Spleen (tissue), 11 donors: ENCODE measurements at regions not wholly inside any gene's neighbourhood (a gene's known extent, or its start where the extent isn't known, plus 50 kb on each side); places are given as distances from the start of the nearest gene placed in this dataset.

Experiments used
- DNase-seq: peaks from one replicate; pipeline ENCODE4 v3.0.0-alpha.2; 2020
- H3K27ac ChIP-seq, 8 donors: fragments of 200-600 bp; sonication (generic) in 7 of 8; 1 replicate in 4 of 8; 2 replicates in 4 of 8; pipeline versions ENCODE4 v1.5.0 to v1.8.0; 2016 to 2021; ENCODE audit warnings: inconsistent platforms in 4 of 8, mild to moderate bottlenecking in 4 of 8, moderate library complexity in 1 of 8
- H3K27me3 ChIP-seq, 7 donors: fragments of 200-600 bp; sonication (generic) in 6 of 7; replicated peaks in 1 of 7; 1 replicate in 4 of 7; 2 replicates in 3 of 7; pipeline versions ENCODE4 v1.5.0 to v1.8.0; 2016 to 2021; ENCODE audit warnings: inconsistent platforms in 3 of 7, mild to moderate bottlenecking in 1 of 7
- H3K36me3 ChIP-seq, 6 donors: fragments of 200-600 bp; sonication (generic) in 5 of 6; 1 replicate in 4 of 6; 2 replicates in 2 of 6; pipeline versions ENCODE4 v1.5.0 to v1.8.0; 2016 to 2021; ENCODE audit warnings: inconsistent platforms in 2 of 6
- H3K4me1 ChIP-seq, 6 donors: fragments of 200-600 bp; sonication (generic) in 5 of 6; 1 replicate in 3 of 6; 2 replicates in 3 of 6; pipeline versions ENCODE4 v1.5.0 to v1.8.0; 2016 to 2021; ENCODE audit warnings: inconsistent platforms in 3 of 6
- H3K4me3 ChIP-seq, 8 donors: fragments of 200-600 bp; sonication (generic) in 7 of 8; 1 replicate in 4 of 8; 2 replicates in 4 of 8; pipeline versions ENCODE4 v1.5.0 to v1.8.0; 2016 to 2021; ENCODE audit warnings: inconsistent platforms in 4 of 8, mild to moderate bottlenecking in 4 of 8, moderate library complexity in 2 of 8
- H3K9me3 ChIP-seq, 8 donors: fragments of 200-600 bp; sonication (generic) in 7 of 8; 1 replicate in 4 of 8; 2 replicates in 4 of 8; pipeline versions ENCODE4 v1.5.0 to v1.8.0; 2016 to 2021; ENCODE audit warnings: inconsistent platforms in 4 of 8
- POLR2A ChIP-seq, 3 donors: fragments of 450-650 bp; IDR thresholded peaks; one replicate each; pipeline ENCODE4 v1.5.1; 2017; ENCODE audit warnings: antibody characterized with exemption in 3 of 3, mild to moderate bottlenecking in 1 of 3
- POLR2AphosphoS5 ChIP-seq, 3 donors: sonication (generic); formaldehyde crosslinking; IDR thresholded peaks; one replicate each; pipeline ENCODE4 v1.5.1; 2017; ENCODE audit warnings: antibody characterized with exemption in 3 of 3
- WGBS, 5 donors: extraction: QIAGEN DNeasy Blood & Tissue Kit in 3 of 5; methylation state at CpG; one replicate each; pipeline versions ENCODE4 v1.1.5 to v1.1.7; 2013 to 2018; 5-methylcytosine and 5-hydroxymethylcytosine counted together
- intact Hi-C: fragments of 100-400 bp; cut with DNase I; formaldehyde crosslinking; loops from one replicate; pipeline ENCODE4 v1.15.0; 2023; ENCODE audit warnings: low total_unique reads
- TF ChIP-seq, protein P1 (sequence below), 11 experiments: fragments of 200-600 bp in 7 of 11; fragments of 450-650 bp in 4 of 11; sonication (generic) in 4 of 11; IDR thresholded peaks in 8 of 11; conservative IDR thresholded peaks in 3 of 11; 1 replicate in 7 of 11; 2 replicates in 4 of 11; pipeline versions ENCODE4 v1.4.0 to v1.8.0; 2016 to 2021; ENCODE audit warnings: antibody characterized with exemption in 11 of 11, inconsistent platforms in 4 of 11, mild to moderate bottlenecking in 1 of 11
- donor health status: healthy with polysubstance abuse.
- donor health status: DM: no; HTN: no; CAD: no; lungs with moderate emphysema.
- donor health status: DM: no; HTN: no; CAD: no.
- donor health status: Bipolar disorder and iron deficiency.
- donor health status: healthy.
- donor health status: DM: no; HTN: no; CAD: no.
- donor health status: DM: yes; HTN: yes; CAD: no.

GRCh38 chr2:111618978-111619902, 264.8 kb downstream of the ANAPC1 start:
- TF ChIP-seq POLR2AphosphoS5 (IDR thresholded peaks at IDR 0.05), result peak in 1 of 3 donors; percentile 37
- TF ChIP-seq, protein P1, sequence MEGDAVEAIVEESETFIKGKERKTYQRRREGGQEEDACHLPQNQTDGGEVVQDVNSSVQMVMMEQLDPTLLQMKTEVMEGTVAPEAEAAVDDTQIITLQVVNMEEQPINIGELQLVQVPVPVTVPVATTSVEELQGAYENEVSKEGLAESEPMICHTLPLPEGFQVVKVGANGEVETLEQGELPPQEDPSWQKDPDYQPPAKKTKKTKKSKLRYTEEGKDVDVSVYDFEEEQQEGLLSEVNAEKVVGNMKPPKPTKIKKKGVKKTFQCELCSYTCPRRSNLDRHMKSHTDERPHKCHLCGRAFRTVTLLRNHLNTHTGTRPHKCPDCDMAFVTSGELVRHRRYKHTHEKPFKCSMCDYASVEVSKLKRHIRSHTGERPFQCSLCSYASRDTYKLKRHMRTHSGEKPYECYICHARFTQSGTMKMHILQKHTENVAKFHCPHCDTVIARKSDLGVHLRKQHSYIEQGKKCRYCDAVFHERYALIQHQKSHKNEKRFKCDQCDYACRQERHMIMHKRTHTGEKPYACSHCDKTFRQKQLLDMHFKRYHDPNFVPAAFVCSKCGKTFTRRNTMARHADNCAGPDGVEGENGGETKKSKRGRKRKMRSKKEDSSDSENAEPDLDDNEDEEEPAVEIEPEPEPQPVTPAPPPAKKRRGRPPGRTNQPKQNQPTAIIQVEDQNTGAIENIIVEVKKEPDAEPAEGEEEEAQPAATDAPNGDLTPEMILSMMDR (IDR thresholded peaks at IDR 0.05 in 8 of 11, conservative IDR thresholded peaks at IDR 0.05 in 3 of 11), result no peak
- Histone ChIP-seq H3K4me1 (peaks cover 0 to 44% (median 10%) of the 10 kb centered on the region in 6 donors), H3K9me3 (no peaks in the 10 kb centered on the region), H3K27me3 (no peaks in the 10 kb centered on the region), H3K36me3 (no peaks in the 10 kb centered on the region), H3K4me3 (peak overlapping the region in 1 of 8 donors; percentile 36), H3K27ac (peak overlapping the region in 7 of 8 donors; percentile 57 to 88 (median 81))
- DNase-seq, result no peak
- intact Hi-C loops, result no loop called here
- 71 to 81% (median 75%) methylated on average over 11 of the region's 11 CpGs for WGBS, 5 donors

DNA sequence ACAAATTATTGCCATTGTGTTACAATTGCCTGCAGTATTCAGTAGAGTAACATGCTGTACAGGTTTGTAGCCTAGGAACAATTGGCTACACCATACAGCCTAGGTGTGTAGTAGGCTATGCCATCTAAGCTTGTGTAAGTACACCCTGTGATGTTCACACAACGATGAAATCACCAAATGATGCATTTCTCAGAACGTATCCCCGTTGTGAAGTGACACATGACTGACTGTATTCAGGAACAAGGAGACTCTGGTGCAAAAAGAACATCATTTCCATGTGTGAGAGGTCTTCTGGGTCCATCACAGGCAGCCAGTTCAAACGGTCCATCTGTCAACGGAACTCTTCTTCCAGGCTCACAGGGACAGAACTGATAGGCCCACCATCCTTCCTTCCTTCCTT, 263.7 kb downstream of the ANAPC1 start:
- no peak overlapping the region for H3K4me3 ChIP-seq
- intact Hi-C loops, result no loop called here
- no peaks in the 10 kb centered on the region for H3K27me3 ChIP-seq
- DNase-seq, result no peak
- 73 to 87% (median 85%) methylated on average over 5 of the region's 5 CpGs for WGBS, 5 donors
- no peak overlapping the region for H3K27ac ChIP-seq
- TF ChIP-seq, protein P1 (IDR thresholded peaks at IDR 0.05 in 8 of 11, conservative IDR thresholded peaks at IDR 0.05 in 3 of 11), result no peak
- TF ChIP-seq POLR2AphosphoS5 (IDR thresholded peaks at IDR 0.05), result no peak
- no peak for TF ChIP-seq POLR2A (IDR thresholded peaks at IDR 0.05)
- peaks cover 0 to 54% (median 17%) of the 10 kb centered on the region in 6 donors for H3K4me1 ChIP-seq
- no peaks in the 10 kb centered on the region for H3K9me3 ChIP-seq
- H3K36me3 ChIP-seq, result no peaks in the 10 kb centered on the region

- peaks cover 0 to 14% (median 6%) of the 10 kb centered on the region in 8 donors for H3K9me3 ChIP-seq
- no peaks in the 10 kb centered on the region for H3K36me3 ChIP-seq
- H3K4me1 ChIP-seq, result peaks cover 0 to 53% (median 18%) of the 10 kb centered on the region in 6 donors
- intact Hi-C loops, result no loop called here
- DNase-seq, result no peak
- H3K4me3 ChIP-seq, result no peak overlapping the region
- TF ChIP-seq POLR2A (IDR thresholded peaks at IDR 0.05), result no peak
- TF ChIP-seq, protein P1 (IDR thresholded peaks at IDR 0.05 in 8 of 11, conservative IDR thresholded peaks at IDR 0.05 in 3 of 11), result no peak
- TF ChIP-seq POLR2AphosphoS5 (IDR thresholded peaks at IDR 0.05), result no peak
- H3K27ac ChIP-seq, result peak overlapping the region in 2 of 8 donors; percentile 82
- WGBS, 5 donors, result 86 to 97% (median 96%) methylated on average over 3 of the region's 3 CpGs
- H3K27me3 ChIP-seq, result no peaks in the 10 kb centered on the region
Observed at GRCh38 chr2:111622859-111623258, 261.1 kb downstream of the ANAPC1 start.

GRCh38 chr2:111623380-111623779, 260.6 kb downstream of the ANAPC1 start:
- no peak overlapping the region for H3K4me3 ChIP-seq
- DNase-seq, result no peak
- peaks cover 0 to 19% (median 12%) of the 10 kb centered on the region in 8 donors for H3K9me3 ChIP-seq
- 86 to 93% (median 90%) methylated on average over 3 of the region's 3 CpGs for WGBS, 5 donors
- H3K4me1 ChIP-seq, result peaks cover 0 to 48% (median 14%) of the 10 kb centered on the region in 6 donors
- H3K27ac ChIP-seq, result peak overlapping the region in 2 of 8 donors; percentile 82
- intact Hi-C loops, result no loop called here
- no peaks in the 10 kb centered on the region for H3K27me3 ChIP-seq
- TF ChIP-seq POLR2A (IDR thresholded peaks at IDR 0.05), result no peak
- TF ChIP-seq, protein P1 (IDR thresholded peaks at IDR 0.05 in 8 of 11, conservative IDR thresholded peaks at IDR 0.05 in 3 of 11), result no peak
- TF ChIP-seq POLR2AphosphoS5 (IDR thresholded peaks at IDR 0.05), result no peak
- no peaks in the 10 kb centered on the region for H3K36me3 ChIP-seq
